Esophagus muscularis mucosa (tissue), 3 donors: ENCODE measurements at regions not wholly inside any gene's neighbourhood (a gene's known extent, or its start where the extent isn't known, plus 50 kb on each side); places are given as distances from the start of the nearest gene placed in this dataset.

Experiments used
- POLR2A ChIP-seq: fragments of 450-650 bp; IDR thresholded peaks from one replicate; pipeline ENCODE4 v1.6.1; 2017; ENCODE audit warnings: antibody characterized with exemption, moderate library complexity, mild to moderate bottlenecking, low read depth
- POLR2AphosphoS5 ChIP-seq, 2 donors: sonication (generic); formaldehyde crosslinking; IDR thresholded peaks; one replicate each; pipeline ENCODE4 v1.6.1; 2017; ENCODE audit warnings: antibody characterized with exemption in 2 of 2
- TF ChIP-seq, protein P1 (sequence below), 3 experiments: fragments of 200-600 bp in 2 of 3; fragments of 450-650 bp in 1 of 3; sonication (generic) in 2 of 3; IDR thresholded peaks; one replicate each; pipeline ENCODE4 v1.5.1; 2017 to 2019; ENCODE audit warnings: antibody characterized with exemption in 3 of 3, mild to moderate bottlenecking in 2 of 3, moderate library complexity in 1 of 3

DNA sequence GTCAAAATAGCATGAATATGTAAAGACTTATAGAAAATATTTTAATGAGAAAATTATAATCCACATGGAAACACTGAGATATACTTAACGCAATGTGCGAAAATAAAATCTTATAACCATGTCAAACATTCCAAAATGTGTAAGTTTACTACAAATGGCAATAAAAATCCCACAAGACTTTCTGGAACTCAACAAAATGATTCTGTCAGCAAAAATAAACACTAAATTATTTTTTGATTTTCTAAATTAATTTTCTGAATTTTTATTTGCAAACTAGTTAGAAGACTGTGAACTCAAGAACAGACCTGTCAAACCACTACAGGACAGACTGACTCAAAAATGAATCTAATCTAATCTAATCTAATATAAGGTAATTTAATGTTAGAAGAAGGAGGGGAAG is 160.8 kb upstream of the KCTD7 start:
- TF ChIP-seq, protein P1, sequence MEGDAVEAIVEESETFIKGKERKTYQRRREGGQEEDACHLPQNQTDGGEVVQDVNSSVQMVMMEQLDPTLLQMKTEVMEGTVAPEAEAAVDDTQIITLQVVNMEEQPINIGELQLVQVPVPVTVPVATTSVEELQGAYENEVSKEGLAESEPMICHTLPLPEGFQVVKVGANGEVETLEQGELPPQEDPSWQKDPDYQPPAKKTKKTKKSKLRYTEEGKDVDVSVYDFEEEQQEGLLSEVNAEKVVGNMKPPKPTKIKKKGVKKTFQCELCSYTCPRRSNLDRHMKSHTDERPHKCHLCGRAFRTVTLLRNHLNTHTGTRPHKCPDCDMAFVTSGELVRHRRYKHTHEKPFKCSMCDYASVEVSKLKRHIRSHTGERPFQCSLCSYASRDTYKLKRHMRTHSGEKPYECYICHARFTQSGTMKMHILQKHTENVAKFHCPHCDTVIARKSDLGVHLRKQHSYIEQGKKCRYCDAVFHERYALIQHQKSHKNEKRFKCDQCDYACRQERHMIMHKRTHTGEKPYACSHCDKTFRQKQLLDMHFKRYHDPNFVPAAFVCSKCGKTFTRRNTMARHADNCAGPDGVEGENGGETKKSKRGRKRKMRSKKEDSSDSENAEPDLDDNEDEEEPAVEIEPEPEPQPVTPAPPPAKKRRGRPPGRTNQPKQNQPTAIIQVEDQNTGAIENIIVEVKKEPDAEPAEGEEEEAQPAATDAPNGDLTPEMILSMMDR (IDR thresholded peaks at IDR 0.05) = no peak
- TF ChIP-seq POLR2AphosphoS5 (IDR thresholded peaks at IDR 0.05) (no peak), POLR2A (no peak)
